Panc1 (cell line): ENCODE measurements at regions not wholly inside any gene's neighbourhood (a gene's known extent, or its start where the extent isn't known, plus 50 kb on each side); places are given as distances from the start of the nearest gene placed in this dataset.

Experiments
- CTCF ChIP-seq: fragments of 450-650 bp; IDR thresholded peaks from 2 replicates; pipeline ENCODE4 v1.5.1; 2017; ENCODE audit warnings: mild to moderate bottlenecking
- POLR2AphosphoS5 ChIP-seq: IDR thresholded peaks from 2 replicates; pipeline ENCODE4 v1.6.1; 2012; ENCODE audit warnings: mild to moderate bottlenecking, low read depth, low read length, moderate library complexity
- REST ChIP-seq, 2 experiments: IDR thresholded peaks; 2 replicates each; pipeline ENCODE4 v1.6.1; 2011 to 2012; ENCODE audit warnings: low read depth in 2 of 2, control low read depth in 1 of 2, low read length in 1 of 2, mild to moderate bottlenecking in 1 of 2, moderate library complexity in 1 of 2; ENCODE audit not compliant: insufficient read depth in 1 of 2
- SIN3A ChIP-seq: IDR thresholded peaks from 2 replicates; pipeline ENCODE4 v1.6.1; 2012; ENCODE audit warnings: low read depth, mild to moderate bottlenecking, low read length, moderate library complexity, borderline replicate concordance; ENCODE audit not compliant: insufficient read depth
- TCF7L2 ChIP-seq: IDR thresholded peaks from 2 replicates; pipeline ENCODE4 v1.6.1; 2011; ENCODE audit warnings: mild to moderate bottlenecking, low read depth, low read length, inconsistent platforms

GRCh38 chr13:34474187-34474868 lies 467.7 kb upstream of the NBEA start:
- TF ChIP-seq CTCF (no peak), SIN3A (no peak), REST (IDR thresholded peaks at IDR 0.05; ENCODE audit: insufficient read depth in 1 of 2, low read depth in 2 of 2, low read length in 1 of 2) (no peak), TCF7L2 (no peak), POLR2AphosphoS5 (no peak)
